ENCODE measurements at regions not wholly inside any gene's neighbourhood (a gene's known extent, or its start where the extent isn't known, plus 50 kb on each side); places are given as distances from the start of the nearest gene placed in this dataset.
A peak's percentile ranks its signal among the peaks of the same experiment; 100 is the strongest.

DNA sequence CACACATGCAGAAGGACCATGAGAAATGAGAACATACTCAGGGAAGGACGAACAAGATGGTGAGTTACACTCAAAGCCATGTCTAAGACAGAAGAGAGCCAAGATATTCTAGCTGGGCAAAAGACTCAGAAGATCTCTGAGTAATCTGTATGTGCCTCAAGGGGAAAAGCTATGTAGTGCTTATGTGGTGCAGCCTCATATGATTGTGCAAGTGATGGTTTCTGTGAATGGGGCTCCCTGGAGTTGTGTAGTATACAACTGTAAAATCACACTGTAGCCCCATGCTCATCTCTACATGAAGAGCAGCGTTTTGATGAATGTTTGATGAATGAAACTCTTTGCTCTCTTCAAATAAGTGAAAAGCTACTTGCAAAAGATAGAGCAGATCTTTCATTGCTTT is 57.5 kb downstream of the OSR1 start:
- DNase-seq (ENCODE audit: low read depth) = no peak

- DNase-seq (ENCODE audit: low read depth) = no peak
These were observed 58.9 kb downstream of the OSR1 start for GRCh38 chr2:19299522-19299921.

DNA sequence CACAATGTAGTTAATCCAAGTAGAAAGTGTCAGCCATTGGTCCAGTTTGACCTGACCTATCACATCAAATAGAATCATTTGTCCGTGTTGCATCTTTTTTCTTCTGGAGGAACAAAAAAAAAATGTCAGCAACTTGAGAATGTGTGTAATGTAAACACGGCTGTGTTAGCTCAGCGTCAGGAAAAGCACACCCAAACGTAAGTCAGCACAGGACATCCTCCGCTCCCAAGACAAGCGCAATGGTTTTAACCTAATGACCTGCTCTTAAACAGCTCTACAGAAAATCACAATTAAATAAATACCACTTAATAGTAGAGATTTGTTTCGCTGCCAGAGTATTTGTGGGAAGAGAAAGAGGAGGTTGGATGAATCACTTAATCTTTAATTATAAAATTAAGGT is 59.4 kb downstream of the OSR1 start:
- no peak for DNase-seq (ENCODE audit: low read depth)

- DNase-seq (ENCODE audit: low read depth) = no peak
These were observed 60.7 kb downstream of the OSR1 start for GRCh38 chr2:19297716-19298115.

DNA sequence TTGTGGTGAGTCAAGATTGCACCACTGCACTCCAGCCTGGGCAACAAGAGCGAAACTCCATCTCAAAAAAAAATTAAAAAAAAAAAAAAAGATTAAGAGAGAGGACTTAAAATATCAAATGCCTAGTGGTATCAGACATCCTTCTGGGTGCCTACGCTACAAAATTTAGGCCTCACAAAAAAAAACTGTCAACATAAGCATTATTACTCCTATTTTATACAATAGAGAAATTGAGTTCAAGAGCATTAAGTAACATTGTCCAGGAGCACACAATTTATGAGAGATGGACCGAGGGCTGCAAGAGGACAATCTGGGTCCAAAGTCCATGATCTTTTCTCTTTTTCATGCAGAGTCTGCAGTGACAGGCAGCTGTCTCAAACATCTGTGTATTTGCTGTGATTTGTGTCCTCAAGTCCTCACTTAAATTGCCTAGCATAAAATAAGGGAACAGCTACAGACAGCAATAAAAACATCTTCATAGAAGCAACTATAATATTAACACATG is 62.4 kb downstream of the OSR1 start:
- no peak for DNase-seq (ENCODE audit: low read depth)

- no peak for DNase-seq (ENCODE audit: low read depth)
These were observed 66.4 kb downstream of the OSR1 start for GRCh38 chr2:19292007-19292406.

DNA sequence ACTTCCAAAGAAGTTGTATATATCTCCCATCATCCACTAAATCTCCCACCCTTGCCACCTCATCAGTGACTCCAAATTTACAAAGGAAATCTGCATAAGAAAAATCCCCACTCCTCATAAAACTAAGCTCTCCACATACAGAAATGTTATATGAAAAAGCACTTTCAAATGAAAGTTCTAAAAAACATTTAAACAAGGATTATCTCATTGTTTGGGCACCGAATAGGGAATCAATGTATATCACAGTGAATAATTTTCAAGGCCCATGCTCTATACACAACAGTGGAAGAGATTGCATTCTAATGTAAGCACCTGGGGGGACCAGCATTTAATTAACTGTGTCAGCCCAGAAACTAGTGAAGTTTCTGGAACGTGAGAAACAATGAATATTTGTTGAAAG is 70.1 kb downstream of the OSR1 start:
- no peak for DNase-seq (ENCODE audit: low read depth)

DNA sequence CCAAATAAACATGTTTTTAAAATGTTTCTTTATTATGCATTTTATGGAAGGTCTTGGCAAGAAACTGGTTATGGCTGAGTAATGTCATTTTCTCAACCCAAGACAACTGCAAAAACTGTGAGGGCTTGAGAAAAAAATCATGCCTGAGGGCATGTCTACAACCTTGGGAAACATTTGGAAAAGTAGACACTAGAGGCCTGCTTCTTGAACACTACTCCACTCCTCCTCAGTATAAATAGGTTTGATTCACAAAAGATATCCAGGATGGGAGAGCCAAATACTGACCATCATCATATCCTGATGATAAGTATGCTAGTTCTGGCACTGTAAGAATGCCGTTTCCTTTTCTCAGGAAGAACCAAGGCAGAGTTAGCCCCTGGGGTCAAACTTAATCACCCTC is 71.1 kb downstream of the OSR1 start:
- no peak for DNase-seq (ENCODE audit: low read depth)

DNA sequence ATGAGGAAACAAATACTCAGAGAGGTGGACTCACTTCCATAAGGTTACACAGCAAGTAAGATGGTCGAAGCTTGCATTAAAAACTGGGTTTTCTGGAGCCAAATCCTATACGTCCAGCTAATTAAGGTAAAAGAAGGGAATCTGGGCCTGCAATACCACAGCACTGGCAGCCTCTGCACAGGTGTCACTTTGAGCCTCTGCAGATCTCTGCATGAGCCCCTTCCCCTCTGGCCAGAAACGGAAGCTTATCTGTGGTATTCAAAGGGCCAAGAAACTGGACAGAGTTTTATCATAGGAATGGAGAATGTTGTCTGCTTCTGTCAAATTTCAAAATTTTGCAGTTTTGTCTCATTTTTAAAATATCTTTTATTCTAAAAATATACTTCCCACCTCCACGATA is 76.1 kb downstream of the OSR1 start:
- no peak for DNase-seq (ENCODE audit: low read depth)

DNA sequence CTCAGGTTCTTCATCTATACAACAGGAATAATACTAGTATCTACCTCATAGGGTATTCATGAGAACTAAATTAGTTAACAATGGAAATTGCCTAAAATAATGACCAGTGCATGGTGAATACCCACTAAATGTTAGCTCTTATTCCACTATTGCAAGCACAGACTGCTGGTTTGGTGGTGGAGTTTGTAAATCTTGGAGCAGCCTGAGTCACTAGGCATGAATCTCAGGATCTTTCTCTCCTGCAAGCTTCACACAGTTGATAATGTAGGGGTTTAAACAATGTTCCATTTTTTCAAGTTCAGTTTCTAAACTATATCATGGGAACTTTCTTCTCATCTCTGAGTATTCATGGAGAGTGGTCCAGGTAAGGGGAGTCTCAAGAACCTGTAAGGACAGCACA is 84.0 kb downstream of the OSR1 start:
- DNase-seq (ENCODE audit: low read depth) = no peak

DNA sequence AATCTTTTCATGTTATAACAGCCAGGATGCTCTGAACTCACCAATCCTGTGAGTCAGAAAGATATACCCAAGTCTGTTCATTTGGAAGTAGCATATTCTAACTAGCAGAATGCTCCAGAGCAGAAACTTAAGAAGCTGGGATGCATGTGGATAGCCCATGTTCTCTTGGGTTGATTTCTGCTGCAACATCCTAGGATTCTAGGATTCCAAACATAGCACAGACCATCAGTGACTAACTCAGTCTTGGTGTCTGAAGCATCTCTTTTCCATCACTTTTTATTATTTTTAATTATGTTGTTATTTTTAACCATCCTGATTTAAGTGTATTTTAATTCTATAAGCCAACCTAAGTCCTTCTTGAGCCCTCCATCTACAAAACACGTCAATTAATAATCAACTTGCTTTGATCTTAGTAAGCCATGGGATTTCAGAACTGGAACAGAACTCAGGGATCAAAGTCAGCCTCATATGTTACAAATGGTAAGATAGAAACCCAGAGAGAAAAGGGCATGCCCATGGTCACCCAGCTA is 85.4 kb downstream of the OSR1 start:
- DNase-seq (ENCODE audit: low read depth) = no peak

- DNase-seq (ENCODE audit: low read depth) = no peak
These were observed 86.4 kb downstream of the OSR1 start for GRCh38 chr2:19272039-19272438.

GRCh38 chr2:19264852-19265251 is 93.6 kb downstream of the OSR1 start:
- DNase-seq (ENCODE audit: low read depth) = no peak

GRCh38 chr2:19262150-19262549 is 96.3 kb downstream of the OSR1 start:
- no peak for DNase-seq (ENCODE audit: low read depth)

GRCh38 chr2:19261061-19261460 is 97.4 kb downstream of the OSR1 start:
- no peak for DNase-seq (ENCODE audit: low read depth)

- DNase-seq (ENCODE audit: low read depth) = peak; percentile 91
These were observed 102.3 kb downstream of the OSR1 start for GRCh38 chr2:19256121-19256601.

DNA sequence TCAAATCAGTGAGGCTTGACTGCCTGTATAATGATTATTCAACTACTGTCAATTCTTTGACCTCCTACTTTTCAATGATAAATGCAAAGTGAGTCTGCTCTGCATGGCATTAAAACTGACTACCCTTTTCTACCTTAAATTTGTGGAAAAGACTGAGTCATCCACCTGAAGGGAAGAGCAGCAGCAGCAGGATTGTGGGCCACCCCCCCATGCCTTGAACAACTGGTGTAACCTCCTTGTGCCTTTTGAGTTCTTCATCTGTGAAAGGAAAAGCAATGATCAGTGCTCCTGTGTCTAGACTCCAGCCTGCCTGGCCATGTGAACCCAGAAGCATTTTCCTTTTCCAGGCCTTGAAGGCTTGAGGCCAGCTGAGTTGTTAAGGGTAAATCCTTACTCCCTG is 102.9 kb downstream of the OSR1 start:
- DNase-seq (ENCODE audit: low read depth) = no peak

DNA sequence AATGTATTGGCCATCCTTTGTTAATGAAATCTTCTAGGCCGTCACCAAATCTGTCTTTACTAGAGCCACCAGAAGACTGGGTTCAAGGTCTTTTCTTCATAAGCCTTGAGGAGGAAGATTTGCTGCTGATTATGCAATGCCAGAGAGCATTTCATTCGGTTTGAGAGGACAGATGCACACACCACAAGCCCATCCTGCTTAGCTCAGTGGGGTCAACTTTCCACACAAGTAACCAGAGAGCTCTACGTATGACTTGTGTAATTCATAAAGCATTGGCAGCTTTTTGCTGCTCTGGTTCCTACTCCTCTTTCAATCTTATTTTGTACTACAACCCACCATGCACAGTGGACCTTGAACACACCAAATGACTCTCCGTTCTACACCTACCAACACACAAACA is 106.9 kb downstream of the OSR1 start:
- no peak for DNase-seq (ENCODE audit: low read depth)

GRCh38 chr2:19250906-19251305 is 107.5 kb downstream of the OSR1 start:
- no peak for DNase-seq (ENCODE audit: low read depth)

DNA sequence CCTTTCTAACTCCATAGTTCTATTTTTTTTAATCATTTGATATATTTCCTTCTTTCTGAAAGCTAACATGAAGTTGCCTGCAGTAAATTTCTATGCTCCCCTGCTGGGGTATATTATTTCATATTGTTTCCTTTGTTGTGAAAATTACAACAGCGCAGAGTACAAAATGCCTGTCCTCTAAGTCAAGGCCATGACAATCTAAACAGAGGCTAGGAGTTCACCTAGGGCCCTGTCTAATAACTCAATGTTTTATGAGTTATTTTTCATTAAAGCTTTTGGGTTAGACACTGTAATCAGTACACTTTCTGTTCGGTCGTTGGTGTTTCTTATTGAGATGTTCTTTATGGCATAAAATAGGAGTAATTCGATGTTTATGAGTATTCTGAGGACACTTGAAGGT is 111.2 kb downstream of the OSR1 start:
- no peak for DNase-seq (ENCODE audit: low read depth)

DNA sequence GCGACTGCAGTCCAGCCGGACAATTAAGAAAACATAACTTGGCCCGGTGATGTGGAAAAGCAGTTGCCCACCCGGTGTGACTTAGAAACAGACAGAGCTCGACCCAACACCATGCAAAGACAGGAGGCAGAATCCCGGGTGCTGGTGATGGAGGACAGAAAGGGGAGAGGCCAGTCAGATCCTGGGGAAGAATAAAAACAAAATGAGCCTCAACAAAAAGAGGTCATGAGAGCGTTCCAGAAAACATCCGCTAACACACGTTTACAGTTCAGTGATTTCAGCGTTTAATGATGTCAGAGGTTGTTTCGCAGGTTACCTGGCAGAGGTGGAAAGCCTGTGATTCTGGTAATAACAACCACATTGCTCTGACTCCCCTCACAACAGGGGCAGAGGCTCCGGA is 111.9 kb downstream of the OSR1 start:
- no peak for DNase-seq (ENCODE audit: low read depth)

GRCh38 chr2:19244460-19245363 is 113.7 kb downstream of the OSR1 start:
- DNase-seq (ENCODE audit: low read depth) = peak; percentile 3

- DNase-seq (ENCODE audit: low read depth) = no peak
These were observed 119.9 kb downstream of the OSR1 start for GRCh38 chr2:19238440-19239060.

Data from ELR (cell line).